Peyer's patch (tissue), 4 donors: ENCODE measurements at regions not wholly inside any gene's neighbourhood (a gene's known extent, or its start where the extent isn't known, plus 50 kb on each side); places are given as distances from the start of the nearest gene placed in this dataset.
"Not testable (repeated sequence)": the region's sequence is repeated elsewhere in the genome, so short reads cannot be mapped to it uniquely, and the experiment has no call there.

Source experiments
- CTCF ChIP-seq, 6 experiments: fragments of 450-650 bp in 4 of 6; fragments of 200-600 bp in 2 of 6; sonication (generic) in 1 of 6; IDR thresholded peaks; one replicate each; pipeline ENCODE4 v1.5.1; 2017 to 2019; ENCODE audit warnings: antibody characterized with exemption in 6 of 6, mild to moderate bottlenecking in 3 of 6, moderate library complexity in 1 of 6
- POLR2A ChIP-seq, 2 donors: fragments of 450-650 bp; IDR thresholded peaks; one replicate each; pipeline ENCODE4 v1.5.1; 2017; ENCODE audit warnings: antibody characterized with exemption in 2 of 2, mild to moderate bottlenecking in 2 of 2, moderate library complexity in 2 of 2

- not testable (repeated sequence) for TF ChIP-seq CTCF, POLR2A (IDR thresholded peaks at IDR 0.05)
Observed at GRCh38 chr4:26244138-26244537, 76.7 kb upstream of the RBPJ start.
